ENCODE measurements at regions not wholly inside any gene's neighbourhood (a gene's known extent, or its start where the extent isn't known, plus 50 kb on each side); places are given as distances from the start of the nearest gene placed in this dataset.

GRCh38 chr9:10697044-10697443 is 84.2 kb upstream of the PTPRD start:
- Histone ChIP-seq H3K4me3 (no peak overlapping the region), H3K9me2 (ENCODE audit: insufficient read depth) (no peaks in the 10 kb centered on the region), H3K9ac (no peak overlapping the region), H3K27ac (no peak overlapping the region), H3K9me3 (ENCODE audit: low read depth) (peaks cover 4% of the 10 kb centered on the region), H3K79me2 (ENCODE audit: insufficient read depth) (no peaks in the 10 kb centered on the region), H3K27me3 (replicated peaks; ENCODE audit: insufficient read depth) (no peaks in the 10 kb centered on the region), H2AFZ (no peak overlapping the region), H3K36me3 (ENCODE audit: low read depth) (no peaks in the 10 kb centered on the region), H3F3A (ENCODE audit: insufficient read depth) (no peaks in the 10 kb centered on the region), H3K4me1 (ENCODE audit: insufficient read depth) (no peaks in the 10 kb centered on the region), H3K4me2 (ENCODE audit: unreplicated experiment) (no peak overlapping the region), H4K20me1 (ENCODE audit: insufficient read depth) (no peaks in the 10 kb centered on the region)
- TF ChIP-seq EZH2phosphoT487 (IDR thresholded peaks at IDR 0.05; ENCODE audit: insufficient read depth, low read depth) = no peak
- no peak for TF ChIP-seq EZH2 (IDR thresholded peaks at IDR 0.05; ENCODE audit: insufficient read depth, poor library complexity, severe bottlenecking)
- DNase-seq = no peak
- 38 to 39% methylated on average over 3 of the region's 3 CpGs for WGBS, 2 experiments (ENCODE audit: low coverage in 1 of 2, low lambda C conversion rate in 2 of 2, missing lambda C conversion rate in 2 of 2)
- in situ Hi-C loops (cut with MboI) = no loop called here

- no peak for DNase-seq
- in situ Hi-C loops (cut with MboI) = no loop called here
- Histone ChIP-seq H3K9me2 (ENCODE audit: insufficient read depth) (no peaks in the 10 kb centered on the region), H3K4me2 (ENCODE audit: unreplicated experiment) (no peak overlapping the region), H3K36me3 (ENCODE audit: low read depth) (no peaks in the 10 kb centered on the region), H3F3A (ENCODE audit: insufficient read depth) (no peaks in the 10 kb centered on the region), H3K9ac (no peak overlapping the region), H3K79me2 (ENCODE audit: insufficient read depth) (no peaks in the 10 kb centered on the region), H3K27ac (no peak overlapping the region), H3K4me1 (ENCODE audit: insufficient read depth) (no peaks in the 10 kb centered on the region), H3K4me3 (no peak overlapping the region), H2AFZ (no peak overlapping the region), H3K27me3 (replicated peaks; ENCODE audit: insufficient read depth) (no peaks in the 10 kb centered on the region), H4K20me1 (ENCODE audit: insufficient read depth) (no peaks in the 10 kb centered on the region), H3K9me3 (ENCODE audit: low read depth) (no peaks in the 10 kb centered on the region)
- TF ChIP-seq EZH2 (IDR thresholded peaks at IDR 0.05; ENCODE audit: insufficient read depth, poor library complexity, severe bottlenecking) = no peak
- no peak for TF ChIP-seq EZH2phosphoT487 (IDR thresholded peaks at IDR 0.05; ENCODE audit: insufficient read depth, low read depth)
Observed at GRCh38 chr9:10700291-10700690, 87.5 kb upstream of the PTPRD start.

DNA sequence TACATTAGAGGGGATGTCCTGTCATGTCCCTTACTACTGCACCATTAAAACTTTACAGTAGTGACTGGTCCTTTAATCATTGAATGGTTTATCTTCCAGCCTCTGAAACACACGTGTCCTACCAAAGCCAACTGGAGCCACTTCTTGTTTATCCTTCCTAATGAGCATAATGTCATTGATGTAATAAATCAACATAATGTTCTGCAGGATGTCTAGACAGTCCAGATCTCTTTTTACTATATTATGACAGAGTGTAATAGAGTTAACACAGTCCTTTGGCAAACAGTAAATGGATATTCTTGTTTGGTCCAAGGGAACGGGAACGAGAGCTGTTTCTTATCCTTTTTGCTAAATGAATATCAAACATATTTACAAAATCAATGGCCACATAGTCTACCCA is 88.1 kb upstream of the PTPRD start:
- TF ChIP-seq EZH2 (IDR thresholded peaks at IDR 0.05; ENCODE audit: insufficient read depth, poor library complexity, severe bottlenecking) (no peak), EZH2phosphoT487 (IDR thresholded peaks at IDR 0.05; ENCODE audit: insufficient read depth, low read depth) (no peak)
- Histone ChIP-seq H3K4me3 (no peak overlapping the region), H3K9me2 (ENCODE audit: insufficient read depth) (no peaks in the 10 kb centered on the region), H3K27ac (no peak overlapping the region), H3K4me1 (ENCODE audit: insufficient read depth) (no peaks in the 10 kb centered on the region), H3K27me3 (replicated peaks; ENCODE audit: insufficient read depth) (no peaks in the 10 kb centered on the region), H2AFZ (no peak overlapping the region), H3K9me3 (ENCODE audit: low read depth) (no peaks in the 10 kb centered on the region), H3K79me2 (ENCODE audit: insufficient read depth) (no peaks in the 10 kb centered on the region), H3K9ac (no peak overlapping the region), H3F3A (ENCODE audit: insufficient read depth) (no peaks in the 10 kb centered on the region), H4K20me1 (ENCODE audit: insufficient read depth) (no peaks in the 10 kb centered on the region), H3K4me2 (ENCODE audit: unreplicated experiment) (no peak overlapping the region), H3K36me3 (ENCODE audit: low read depth) (no peaks in the 10 kb centered on the region)
- in situ Hi-C loops (cut with MboI) = no loop called here
- DNase-seq = no peak
- WGBS, 2 experiments (ENCODE audit: low coverage in 1 of 2, low lambda C conversion rate in 2 of 2, missing lambda C conversion rate in 2 of 2) = 10 to 17% methylated on average over 3 of the region's 3 CpGs

- Histone ChIP-seq H3K4me2 (ENCODE audit: unreplicated experiment) (no peak overlapping the region), H3K27me3 (replicated peaks; ENCODE audit: insufficient read depth) (no peaks in the 10 kb centered on the region), H3K9me3 (ENCODE audit: low read depth) (no peaks in the 10 kb centered on the region), H3K9ac (no peak overlapping the region), H3K4me3 (no peak overlapping the region), H4K20me1 (ENCODE audit: insufficient read depth) (no peaks in the 10 kb centered on the region), H3K27ac (no peak overlapping the region), H2AFZ (no peak overlapping the region), H3K79me2 (ENCODE audit: insufficient read depth) (no peaks in the 10 kb centered on the region), H3K36me3 (ENCODE audit: low read depth) (no peaks in the 10 kb centered on the region), H3K4me1 (ENCODE audit: insufficient read depth) (no peaks in the 10 kb centered on the region), H3F3A (ENCODE audit: insufficient read depth) (no peaks in the 10 kb centered on the region), H3K9me2 (ENCODE audit: insufficient read depth) (no peaks in the 10 kb centered on the region)
- WGBS, 2 experiments (ENCODE audit: low coverage in 1 of 2, low lambda C conversion rate in 2 of 2, missing lambda C conversion rate in 2 of 2) = 18 to 29% methylated on average over 4 of the region's 4 CpGs
- DNase-seq = no peak
- in situ Hi-C loops (cut with MboI) = no loop called here
- TF ChIP-seq EZH2phosphoT487 (IDR thresholded peaks at IDR 0.05; ENCODE audit: insufficient read depth, low read depth) = no peak
- TF ChIP-seq EZH2 (IDR thresholded peaks at IDR 0.05; ENCODE audit: insufficient read depth, poor library complexity, severe bottlenecking) = no peak
Observed at GRCh38 chr9:10701906-10702305, 89.1 kb upstream of the PTPRD start.

DNA sequence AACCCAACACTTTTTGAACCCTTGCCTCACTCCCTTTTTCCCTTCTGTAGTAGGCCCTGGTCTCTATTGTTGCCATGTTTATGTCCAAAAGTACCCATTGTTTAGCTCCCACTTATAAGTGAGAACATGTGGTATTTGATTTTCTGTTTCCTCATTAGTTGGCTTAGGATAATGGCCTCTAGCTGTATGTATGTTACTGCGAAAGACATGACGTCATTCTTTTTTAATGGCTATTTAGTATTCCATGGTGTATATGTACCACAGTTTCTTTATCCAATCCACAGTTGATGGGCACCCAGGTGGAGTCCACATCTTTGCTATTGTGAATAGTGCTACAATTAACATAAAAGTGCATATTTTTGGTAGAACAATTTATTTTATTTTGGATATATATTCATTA is 90.3 kb upstream of the PTPRD start:
- Histone ChIP-seq H2AFZ (no peak overlapping the region), H3K27me3 (replicated peaks; ENCODE audit: insufficient read depth) (no peaks in the 10 kb centered on the region), H4K20me1 (ENCODE audit: insufficient read depth) (no peaks in the 10 kb centered on the region), H3K4me3 (no peak overlapping the region), H3K36me3 (ENCODE audit: low read depth) (no peaks in the 10 kb centered on the region), H3K9ac (no peak overlapping the region), H3K27ac (no peak overlapping the region), H3K79me2 (ENCODE audit: insufficient read depth) (no peaks in the 10 kb centered on the region), H3K4me2 (ENCODE audit: unreplicated experiment) (no peak overlapping the region), H3K9me2 (ENCODE audit: insufficient read depth) (no peaks in the 10 kb centered on the region), H3F3A (ENCODE audit: insufficient read depth) (no peaks in the 10 kb centered on the region), H3K9me3 (ENCODE audit: low read depth) (no peaks in the 10 kb centered on the region), H3K4me1 (ENCODE audit: insufficient read depth) (no peaks in the 10 kb centered on the region)
- in situ Hi-C loops (cut with MboI) = no loop called here
- 41 to 43% methylated on average over 2 of the region's 2 CpGs for WGBS, 2 experiments (ENCODE audit: low coverage in 1 of 2, low lambda C conversion rate in 2 of 2, missing lambda C conversion rate in 2 of 2)
- DNase-seq = no peak
- TF ChIP-seq EZH2phosphoT487 (IDR thresholded peaks at IDR 0.05; ENCODE audit: insufficient read depth, low read depth) (no peak), EZH2 (IDR thresholded peaks at IDR 0.05; ENCODE audit: insufficient read depth, poor library complexity, severe bottlenecking) (no peak)

Data from GM23248 (cell line).